ENCODE measurements at regions not wholly inside any gene's neighbourhood (a gene's known extent, or its start where the extent isn't known, plus 50 kb on each side); places are given as distances from the start of the nearest gene placed in this dataset.
"Not testable (repeated sequence)": the region's sequence is repeated elsewhere in the genome, so short reads cannot be mapped to it uniquely, and the experiment has no call there.

DNA sequence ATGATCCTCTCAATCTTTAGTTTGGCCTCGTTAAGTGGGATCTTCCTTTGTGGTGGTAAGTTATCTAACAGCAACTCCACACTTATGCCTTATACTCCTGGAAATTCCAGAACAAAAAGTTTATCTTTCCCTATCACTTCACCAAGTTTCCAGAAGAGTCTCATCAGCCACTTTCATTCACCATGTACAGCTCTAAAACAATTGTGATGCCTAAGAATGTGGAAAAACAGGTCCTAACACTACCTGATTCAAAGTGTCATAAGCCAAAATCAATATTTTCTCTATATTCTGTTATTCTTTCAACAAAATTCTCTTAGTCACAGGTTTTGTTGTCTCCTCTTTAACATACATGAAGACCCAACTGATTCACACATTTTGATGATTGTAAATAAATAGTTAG, 342.4 kb upstream of the TYRP1 start:
- DNase-seq (ENCODE audit: low read depth in 2 of 3, low spot score in 2 of 3): no peak

GRCh38 chr9:12351293-12352044, 341.7 kb upstream of the TYRP1 start:
- DNase-seq (ENCODE audit: low read depth in 2 of 3, low spot score in 2 of 3): no peak

DNA sequence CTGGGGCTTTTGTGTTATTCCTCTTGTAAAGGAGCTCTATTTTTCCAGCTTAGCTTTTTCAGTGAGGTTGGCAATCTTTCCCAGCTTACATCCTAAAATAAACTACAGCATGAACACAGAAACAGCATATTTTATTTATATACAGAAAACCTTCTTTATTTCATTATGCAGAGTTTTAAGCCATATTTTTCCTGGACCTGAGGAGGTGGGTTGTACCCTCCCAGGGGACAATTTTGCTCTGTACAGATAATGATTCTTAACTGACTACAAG, 341.2 kb upstream of the TYRP1 start:
- no peak for DNase-seq (ENCODE audit: low read depth in 2 of 3, low spot score in 2 of 3)

GRCh38 chr9:12363439-12363838, 329.7 kb upstream of the TYRP1 start:
- DNase-seq (ENCODE audit: low read depth in 2 of 3, low spot score in 2 of 3): no peak

- no peak for DNase-seq (ENCODE audit: low read depth in 2 of 3, low spot score in 2 of 3)
These were observed 324.6 kb upstream of the TYRP1 start for GRCh38 chr9:12368569-12368968.

DNA sequence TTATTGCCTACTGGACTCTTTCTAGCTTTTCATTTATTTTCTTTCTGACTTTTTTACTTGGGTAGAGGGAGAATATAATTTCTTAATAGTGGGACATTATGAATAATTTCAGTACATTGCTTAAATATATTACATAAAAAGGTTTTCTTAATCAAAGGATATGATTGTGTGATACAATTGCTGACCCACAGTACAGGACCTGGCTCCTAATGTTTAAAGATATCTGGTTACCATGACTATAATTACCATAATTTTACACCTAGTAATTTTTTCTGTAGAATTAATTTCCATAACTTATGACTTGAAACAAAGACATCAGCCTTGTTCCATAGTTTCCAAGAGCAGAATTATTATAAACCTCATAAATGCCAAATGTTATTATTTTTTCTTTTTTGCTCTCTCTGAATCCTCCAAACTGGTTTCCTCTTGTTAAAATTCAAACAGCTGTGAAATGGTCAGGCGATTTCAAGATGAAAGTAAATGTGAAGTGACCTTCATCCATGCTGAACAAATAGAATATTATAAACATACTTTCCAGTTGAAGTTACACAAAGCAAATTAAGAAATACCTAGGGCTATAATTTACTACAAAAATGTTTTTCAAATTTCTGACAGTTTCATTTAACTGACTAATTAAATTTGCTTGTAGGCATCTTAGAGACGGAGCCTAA, 301.2 kb upstream of the TYRP1 start:
- DNase-seq (ENCODE audit: low read depth in 2 of 3, low spot score in 2 of 3): no peak

DNA sequence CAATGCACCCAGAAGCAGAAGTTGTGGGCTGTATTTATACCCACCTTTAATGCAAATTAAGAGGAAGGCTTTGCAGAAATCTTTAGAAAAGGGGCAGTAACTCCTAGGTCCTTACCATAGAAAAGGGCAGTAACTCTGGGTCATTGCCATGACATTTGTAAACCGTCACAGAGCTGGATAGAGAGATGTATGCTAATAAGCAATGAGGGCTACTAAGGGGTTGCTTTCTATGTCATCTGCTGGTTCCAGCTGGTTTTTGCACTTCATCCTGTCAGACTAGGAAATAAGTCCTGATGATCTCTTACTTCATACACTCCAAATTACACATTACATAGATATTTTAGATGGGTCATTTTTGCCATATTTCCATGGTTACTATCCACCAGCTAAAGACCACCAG, 299.1 kb upstream of the TYRP1 start:
- DNase-seq (ENCODE audit: low read depth in 2 of 3, low spot score in 2 of 3): no peak

DNA sequence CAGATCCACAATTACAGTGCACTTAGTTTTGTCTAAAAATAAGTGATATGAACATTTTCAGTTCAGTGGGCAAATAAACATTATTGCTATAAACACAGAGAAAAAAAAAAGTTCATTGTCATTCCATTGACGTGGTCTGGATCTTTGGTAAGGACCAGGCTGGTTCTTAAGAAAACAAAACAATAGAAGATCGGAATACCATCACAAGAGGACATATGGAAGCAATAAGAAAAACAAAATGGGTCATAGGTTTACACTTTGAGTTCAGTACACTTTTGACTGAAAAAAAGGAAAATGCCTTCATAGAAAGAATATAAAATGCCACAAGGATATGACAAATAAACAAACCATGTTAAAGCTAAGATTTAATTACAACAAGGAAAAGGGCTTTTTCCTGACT, 289.5 kb upstream of the TYRP1 start:
- DNase-seq (ENCODE audit: low read depth in 2 of 3, low spot score in 2 of 3): no peak

GRCh38 chr9:12413986-12414385, 279.2 kb upstream of the TYRP1 start:
- DNase-seq (ENCODE audit: low read depth in 2 of 3, low spot score in 2 of 3): no peak

DNA sequence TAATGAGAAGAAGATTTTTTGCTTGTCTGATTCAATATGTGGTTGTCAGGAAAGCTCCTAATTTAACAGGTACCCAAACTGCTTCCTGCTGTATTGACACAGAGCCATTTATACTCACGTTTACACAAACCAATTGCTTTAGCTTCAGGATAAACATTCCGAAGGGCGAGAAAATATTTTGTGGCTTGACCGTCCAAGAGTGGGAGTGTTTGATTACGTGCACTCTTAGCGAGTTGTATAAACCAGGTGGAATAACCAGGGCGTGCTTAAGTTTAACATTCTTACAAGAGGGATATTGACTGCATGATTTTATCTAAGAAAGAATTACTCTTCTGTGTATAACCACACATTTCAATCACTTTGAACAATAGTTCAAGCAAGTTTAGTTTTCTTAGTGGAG, 278.7 kb upstream of the TYRP1 start:
- DNase-seq (ENCODE audit: low read depth in 2 of 3, low spot score in 2 of 3): no peak

- DNase-seq (ENCODE audit: low read depth in 2 of 3, low spot score in 2 of 3): no peak
These were observed 277.8 kb upstream of the TYRP1 start for GRCh38 chr9:12415361-12415760.

DNA sequence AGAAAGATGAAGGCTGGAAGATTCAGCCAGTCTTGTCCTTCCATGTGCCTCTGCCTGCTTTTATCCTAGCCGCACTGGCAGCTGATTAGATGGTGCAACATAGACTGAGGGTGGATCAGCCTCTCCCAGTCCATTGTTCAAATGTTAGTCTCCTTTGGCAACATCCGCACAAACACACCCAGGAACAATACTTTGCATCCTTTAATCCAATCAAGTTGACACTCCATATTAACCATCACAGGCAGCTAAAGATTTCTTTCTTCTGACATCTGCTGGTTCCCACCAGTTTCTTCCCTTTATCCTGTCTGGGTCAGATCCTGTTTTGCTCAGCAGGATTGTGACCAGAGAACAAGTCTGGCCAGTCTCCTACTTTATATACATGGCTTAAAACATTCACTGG, 276.5 kb upstream of the TYRP1 start:
- DNase-seq (ENCODE audit: low read depth in 2 of 3, low spot score in 2 of 3): no peak

DNA sequence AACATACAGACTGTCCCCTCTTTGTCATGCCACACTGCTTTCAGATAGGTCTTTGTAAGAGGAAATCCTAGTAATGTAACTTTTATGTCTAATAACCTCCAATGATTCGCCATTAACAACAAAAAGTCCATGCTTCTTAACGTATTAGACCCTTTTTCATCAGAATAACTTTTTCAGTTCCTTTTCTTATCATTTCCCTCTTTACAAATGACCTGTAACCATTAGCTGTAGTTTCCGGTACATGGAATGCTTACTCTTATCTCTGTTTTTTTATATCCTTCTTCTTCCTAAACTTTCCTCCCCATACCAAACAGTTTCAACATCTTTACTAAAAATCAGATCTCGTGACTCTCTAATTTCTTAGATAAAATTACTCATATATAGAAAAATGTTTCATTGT, 268.9 kb upstream of the TYRP1 start:
- no peak for DNase-seq (ENCODE audit: low read depth in 2 of 3, low spot score in 2 of 3)

- no peak for DNase-seq (ENCODE audit: low read depth in 2 of 3, low spot score in 2 of 3)
These were observed 267.0 kb upstream of the TYRP1 start for GRCh38 chr9:12425878-12426864.

DNA sequence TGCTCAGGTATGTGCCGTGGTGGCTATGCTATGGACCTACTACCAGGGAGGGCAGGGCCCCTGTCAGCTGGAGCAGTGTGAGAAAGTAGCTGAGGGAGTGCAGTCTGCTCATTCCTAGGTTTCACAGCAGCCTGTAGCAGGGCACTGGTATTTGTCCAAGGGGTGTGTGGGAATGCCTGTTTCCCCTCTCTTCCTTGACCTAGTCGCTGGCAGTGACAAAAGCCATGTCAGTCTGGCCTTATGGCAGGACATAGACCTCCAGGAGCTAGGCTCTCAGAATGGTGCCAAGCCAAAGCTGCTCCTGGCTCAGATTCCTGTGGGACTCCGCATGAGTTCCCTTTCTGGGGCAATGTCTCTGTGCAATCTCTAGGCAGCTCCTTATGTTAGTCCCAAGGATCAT, 253.9 kb upstream of the TYRP1 start:
- no peak for DNase-seq (ENCODE audit: low read depth in 2 of 3, low spot score in 2 of 3)

GRCh38 chr9:12441080-12441479, 252.1 kb upstream of the TYRP1 start:
- not testable (repeated sequence) for DNase-seq (ENCODE audit: low read depth in 2 of 3, low spot score in 2 of 3)

DNA sequence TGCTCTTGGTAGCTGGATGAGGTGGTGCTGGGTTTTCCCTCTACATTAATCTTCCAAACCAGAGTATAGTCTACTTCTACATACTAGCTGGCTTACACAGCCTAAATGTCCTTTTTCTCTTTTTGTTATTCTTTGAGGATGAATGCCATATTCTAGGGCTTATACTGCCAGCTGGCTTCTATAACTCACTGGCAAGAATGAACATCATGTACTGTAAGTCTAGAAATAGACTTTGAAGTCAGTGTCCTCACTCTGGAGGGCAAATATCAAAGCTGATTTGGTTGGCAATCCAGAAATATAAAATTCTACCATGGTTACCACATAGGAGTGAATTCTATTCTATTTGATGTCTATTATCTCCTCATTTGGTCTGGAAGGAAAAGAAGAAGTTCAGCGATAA, 251.7 kb upstream of the TYRP1 start:
- no peak for DNase-seq (ENCODE audit: low read depth in 2 of 3, low spot score in 2 of 3)

- no peak for DNase-seq (ENCODE audit: low read depth in 2 of 3, low spot score in 2 of 3)
These were observed 244.9 kb upstream of the TYRP1 start for GRCh38 chr9:12448246-12448645.

DNA sequence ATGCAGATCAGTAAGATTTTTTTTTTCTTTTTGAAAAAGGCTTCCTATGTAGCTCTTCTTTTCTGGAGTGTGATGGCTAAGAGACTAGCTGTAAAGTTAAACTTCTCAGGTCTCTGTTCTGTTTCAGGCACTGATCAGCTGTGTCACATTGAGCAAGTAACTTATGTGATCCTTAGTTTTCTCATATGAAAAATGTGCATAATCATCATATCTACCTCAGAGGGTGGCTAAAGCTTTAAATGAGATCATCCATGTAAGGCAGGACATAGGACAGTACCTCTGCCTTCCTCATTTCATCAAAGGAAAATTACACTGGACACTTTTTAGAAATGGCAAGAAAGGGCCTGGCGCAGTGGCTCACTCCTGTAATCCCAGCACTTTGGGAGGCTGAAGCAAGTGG, 235.9 kb upstream of the TYRP1 start:
- no peak for DNase-seq (ENCODE audit: low read depth in 2 of 3, low spot score in 2 of 3)

- no peak for DNase-seq (ENCODE audit: low read depth in 2 of 3, low spot score in 2 of 3)
These were observed 231.3 kb upstream of the TYRP1 start for GRCh38 chr9:12461763-12462460.

DNA sequence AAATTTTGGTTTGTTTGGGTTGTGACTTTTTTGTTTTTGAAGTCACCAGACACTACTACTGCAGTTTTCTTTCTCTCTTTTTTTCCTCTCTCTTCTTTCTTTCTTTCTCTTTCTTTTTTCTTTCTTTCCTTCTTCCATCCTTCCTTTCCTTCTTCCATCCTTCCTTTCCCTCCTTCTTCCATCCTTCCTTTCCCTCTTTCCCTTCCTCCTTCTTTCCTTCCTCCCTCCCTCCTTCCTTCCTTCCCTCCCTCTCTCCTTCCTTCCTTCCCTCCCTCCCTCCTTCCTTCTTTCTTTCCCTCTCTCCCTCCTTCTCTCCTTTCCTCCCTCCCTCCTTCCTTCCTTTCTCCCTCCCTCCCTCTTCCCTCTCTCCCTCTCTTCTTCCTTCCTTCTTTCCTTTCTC, 230.3 kb upstream of the TYRP1 start:
- DNase-seq (ENCODE audit: low read depth in 2 of 3, low spot score in 2 of 3): no peak
